HL-60 (cell line): ENCODE measurements at regions not wholly inside any gene's neighbourhood (a gene's known extent, or its start where the extent isn't known, plus 50 kb on each side); places are given as distances from the start of the nearest gene placed in this dataset.

Experiments
- DNase-seq, 2 experiments: peaks; one replicate each; pipeline ENCODE4 v3.0.0-alpha.2; 2010 to 2020; ENCODE audit warnings: low read depth in 1 of 2, low spot score in 1 of 2
- H3K27ac ChIP-seq: fragments of 250-450 bp; sonication (Bioruptor Pico); replicated peaks from 2 replicates; pipeline ENCODE4 v1.5.1; 2020; ENCODE audit warnings: mild to moderate bottlenecking, moderate library complexity
- H3K27me3 ChIP-seq: fragments of 250-450 bp; sonication (Bioruptor Pico); 2 replicates; pipeline ENCODE4 v1.5.1; 2021; ENCODE audit warnings: mild to moderate bottlenecking, moderate library complexity; ENCODE audit not compliant: insufficient read depth, poor library complexity, severe bottlenecking
- H3K4me3 ChIP-seq: replicated peaks from 2 replicates; pipeline ENCODE4 v1.5.1; 2011; ENCODE audit warnings: mild to moderate bottlenecking, control low read depth, low read length; ENCODE audit not compliant: insufficient read depth
- GABPA ChIP-seq: IDR thresholded peaks from 2 replicates; pipeline ENCODE4 v1.6.1; 2012; ENCODE audit warnings: low read depth
- POLR2AphosphoS5 ChIP-seq: IDR thresholded peaks from 2 replicates; pipeline ENCODE4 v1.6.1; 2012; ENCODE audit warnings: low read depth
- SPI1 ChIP-seq: IDR thresholded peaks from 2 replicates; pipeline ENCODE4 v1.6.1; 2012; ENCODE audit warnings: low read depth, mild to moderate bottlenecking, borderline replicate concordance
- TF ChIP-seq, protein P1 (sequence below): IDR thresholded peaks from 2 replicates; pipeline ENCODE4 v1.6.1; 2012; ENCODE audit warnings: low read depth; ENCODE audit not compliant: insufficient replicate concordance
- TF ChIP-seq, protein P2 (sequence below): IDR thresholded peaks from one replicate; pipeline ENCODE4 v1.5.1; 2011; ENCODE audit warnings: low read length, control low read depth, inconsistent platforms; ENCODE audit not compliant: insufficient read depth

DNA sequence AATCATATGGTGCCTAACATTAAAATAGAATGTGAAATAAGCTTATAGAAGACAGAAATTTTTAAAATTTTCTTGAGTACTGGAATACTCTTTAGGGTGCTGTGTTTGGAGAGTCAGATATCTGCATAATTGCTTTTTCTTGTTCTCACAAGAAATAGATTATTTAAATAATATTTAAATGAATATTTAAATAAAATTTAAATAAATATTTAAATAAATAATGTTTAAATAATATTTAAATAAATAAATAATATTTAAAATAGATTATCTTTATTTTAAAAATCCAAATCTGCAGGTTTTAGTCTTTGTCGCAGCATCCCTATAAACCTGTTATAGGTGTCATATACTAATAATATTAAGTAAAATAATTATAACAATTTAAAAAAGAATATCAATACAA is 1589.4 kb downstream of the MAT2B start:
- TF ChIP-seq GABPA: no peak
- no peak for TF ChIP-seq SPI1
- no peak for TF ChIP-seq POLR2AphosphoS5
- TF ChIP-seq, protein P1, sequence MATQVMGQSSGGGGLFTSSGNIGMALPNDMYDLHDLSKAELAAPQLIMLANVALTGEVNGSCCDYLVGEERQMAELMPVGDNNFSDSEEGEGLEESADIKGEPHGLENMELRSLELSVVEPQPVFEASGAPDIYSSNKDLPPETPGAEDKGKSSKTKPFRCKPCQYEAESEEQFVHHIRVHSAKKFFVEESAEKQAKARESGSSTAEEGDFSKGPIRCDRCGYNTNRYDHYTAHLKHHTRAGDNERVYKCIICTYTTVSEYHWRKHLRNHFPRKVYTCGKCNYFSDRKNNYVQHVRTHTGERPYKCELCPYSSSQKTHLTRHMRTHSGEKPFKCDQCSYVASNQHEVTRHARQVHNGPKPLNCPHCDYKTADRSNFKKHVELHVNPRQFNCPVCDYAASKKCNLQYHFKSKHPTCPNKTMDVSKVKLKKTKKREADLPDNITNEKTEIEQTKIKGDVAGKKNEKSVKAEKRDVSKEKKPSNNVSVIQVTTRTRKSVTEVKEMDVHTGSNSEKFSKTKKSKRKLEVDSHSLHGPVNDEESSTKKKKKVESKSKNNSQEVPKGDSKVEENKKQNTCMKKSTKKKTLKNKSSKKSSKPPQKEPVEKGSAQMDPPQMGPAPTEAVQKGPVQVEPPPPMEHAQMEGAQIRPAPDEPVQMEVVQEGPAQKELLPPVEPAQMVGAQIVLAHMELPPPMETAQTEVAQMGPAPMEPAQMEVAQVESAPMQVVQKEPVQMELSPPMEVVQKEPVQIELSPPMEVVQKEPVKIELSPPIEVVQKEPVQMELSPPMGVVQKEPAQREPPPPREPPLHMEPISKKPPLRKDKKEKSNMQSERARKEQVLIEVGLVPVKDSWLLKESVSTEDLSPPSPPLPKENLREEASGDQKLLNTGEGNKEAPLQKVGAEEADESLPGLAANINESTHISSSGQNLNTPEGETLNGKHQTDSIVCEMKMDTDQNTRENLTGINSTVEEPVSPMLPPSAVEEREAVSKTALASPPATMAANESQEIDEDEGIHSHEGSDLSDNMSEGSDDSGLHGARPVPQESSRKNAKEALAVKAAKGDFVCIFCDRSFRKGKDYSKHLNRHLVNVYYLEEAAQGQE: no peak
- TF ChIP-seq, protein P2, sequence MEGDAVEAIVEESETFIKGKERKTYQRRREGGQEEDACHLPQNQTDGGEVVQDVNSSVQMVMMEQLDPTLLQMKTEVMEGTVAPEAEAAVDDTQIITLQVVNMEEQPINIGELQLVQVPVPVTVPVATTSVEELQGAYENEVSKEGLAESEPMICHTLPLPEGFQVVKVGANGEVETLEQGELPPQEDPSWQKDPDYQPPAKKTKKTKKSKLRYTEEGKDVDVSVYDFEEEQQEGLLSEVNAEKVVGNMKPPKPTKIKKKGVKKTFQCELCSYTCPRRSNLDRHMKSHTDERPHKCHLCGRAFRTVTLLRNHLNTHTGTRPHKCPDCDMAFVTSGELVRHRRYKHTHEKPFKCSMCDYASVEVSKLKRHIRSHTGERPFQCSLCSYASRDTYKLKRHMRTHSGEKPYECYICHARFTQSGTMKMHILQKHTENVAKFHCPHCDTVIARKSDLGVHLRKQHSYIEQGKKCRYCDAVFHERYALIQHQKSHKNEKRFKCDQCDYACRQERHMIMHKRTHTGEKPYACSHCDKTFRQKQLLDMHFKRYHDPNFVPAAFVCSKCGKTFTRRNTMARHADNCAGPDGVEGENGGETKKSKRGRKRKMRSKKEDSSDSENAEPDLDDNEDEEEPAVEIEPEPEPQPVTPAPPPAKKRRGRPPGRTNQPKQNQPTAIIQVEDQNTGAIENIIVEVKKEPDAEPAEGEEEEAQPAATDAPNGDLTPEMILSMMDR: no peak
- Histone ChIP-seq H3K4me3 (no peak overlapping the region), H3K27me3 (no peaks in the 10 kb centered on the region), H3K27ac (no peak overlapping the region)
- DNase-seq: no peak

DNA sequence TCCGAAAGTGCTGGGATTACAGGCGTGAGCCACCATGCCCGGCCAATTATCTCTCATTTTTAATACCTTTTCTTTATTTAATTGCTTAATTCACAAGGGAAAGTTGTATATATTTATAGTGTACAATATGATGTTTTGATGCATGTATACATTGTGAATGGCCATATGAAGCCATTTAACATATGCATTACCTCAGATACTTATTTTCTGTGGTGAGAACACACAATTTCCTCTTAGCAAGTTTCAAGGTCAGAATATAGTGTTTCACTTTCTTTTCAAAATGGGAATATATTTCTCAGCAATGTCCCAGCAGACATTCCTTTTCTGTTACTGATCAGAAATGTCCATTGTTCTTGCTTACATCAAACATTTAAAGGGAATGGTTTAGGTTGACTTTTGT is 1596.3 kb downstream of the MAT2B start:
- TF ChIP-seq POLR2AphosphoS5: no peak
- TF ChIP-seq, protein P1: no peak
- TF ChIP-seq SPI1: no peak
- no peak for TF ChIP-seq GABPA
- TF ChIP-seq, protein P2: no peak
- H3K4me3 ChIP-seq: no peak overlapping the region
- H3K27me3 ChIP-seq: no peaks in the 10 kb centered on the region
- no peak for DNase-seq
- H3K27ac ChIP-seq: no peak overlapping the region

DNA sequence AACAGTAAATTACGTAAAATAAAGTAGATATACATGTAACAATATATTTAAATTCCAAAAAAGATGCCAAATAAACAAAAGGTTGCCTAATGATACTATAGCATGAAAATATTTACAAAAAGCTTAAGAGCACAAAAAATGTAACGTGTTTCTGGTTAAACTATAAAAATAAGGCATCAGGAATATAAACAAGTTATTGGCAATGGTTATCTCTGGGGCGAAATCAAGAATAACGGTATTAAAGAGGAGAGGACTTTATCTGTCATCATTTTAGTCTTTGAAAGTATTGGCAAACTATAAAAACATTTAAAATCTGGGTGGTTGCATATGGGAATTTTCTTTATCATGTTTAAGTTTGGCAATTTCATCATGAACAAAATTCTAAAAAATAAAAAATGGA is 1599.2 kb downstream of the MAT2B start:
- Histone ChIP-seq H3K4me3 (no peak overlapping the region), H3K27ac (no peak overlapping the region), H3K27me3 (no peaks in the 10 kb centered on the region)
- TF ChIP-seq SPI1: no peak
- DNase-seq: no peak

DNA sequence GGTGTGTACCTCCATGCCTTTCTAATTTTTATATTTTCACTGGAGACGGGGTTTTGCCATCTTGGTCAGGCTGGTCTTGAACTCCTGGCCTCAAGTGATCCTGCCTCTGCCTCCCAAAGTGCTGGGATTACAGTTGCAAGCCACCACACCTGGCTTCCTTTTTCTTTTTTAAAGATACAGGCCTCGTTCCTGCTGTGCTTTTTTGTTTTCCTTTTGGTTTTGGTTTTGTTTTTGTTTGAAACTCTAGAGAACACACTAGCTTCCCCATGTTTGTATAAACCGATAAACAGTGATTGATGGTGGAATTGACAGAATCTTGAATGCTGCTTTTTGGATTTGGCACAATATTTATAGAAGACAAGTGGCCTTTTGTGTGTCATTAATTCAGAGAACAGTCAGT is 1603.4 kb downstream of the MAT2B start:
- Histone ChIP-seq H3K27me3 (no peaks in the 10 kb centered on the region), H3K4me3 (no peak overlapping the region), H3K27ac (no peak overlapping the region)
- DNase-seq: no peak
- TF ChIP-seq SPI1: no peak
- TF ChIP-seq, protein P2: no peak
- TF ChIP-seq POLR2AphosphoS5: no peak
- TF ChIP-seq GABPA: no peak
- TF ChIP-seq, protein P1: no peak
